HFF-Myc (cell line): ENCODE measurements at regions not wholly inside any gene's neighbourhood (a gene's known extent, or its start where the extent isn't known, plus 50 kb on each side); places are given as distances from the start of the nearest gene placed in this dataset.

Experiments used
- DNase-seq: peaks from one replicate; pipeline ENCODE4 v3.0.0-alpha.2; 2011; ENCODE audit warnings: low read depth; ENCODE audit errors: extremely low read depth
- H3K4me3 ChIP-seq: replicated peaks from 2 replicates; pipeline ENCODE4 v1.5.1; 2011; ENCODE audit warnings: low read depth, mild to moderate bottlenecking, control low read depth, low read length
- CTCF ChIP-seq: IDR thresholded peaks from 2 replicates; pipeline ENCODE4 v1.5.1; 2012; ENCODE audit warnings: mild to moderate bottlenecking, low read depth, low read length, control low read depth; ENCODE audit errors: missing control alignments

DNA sequence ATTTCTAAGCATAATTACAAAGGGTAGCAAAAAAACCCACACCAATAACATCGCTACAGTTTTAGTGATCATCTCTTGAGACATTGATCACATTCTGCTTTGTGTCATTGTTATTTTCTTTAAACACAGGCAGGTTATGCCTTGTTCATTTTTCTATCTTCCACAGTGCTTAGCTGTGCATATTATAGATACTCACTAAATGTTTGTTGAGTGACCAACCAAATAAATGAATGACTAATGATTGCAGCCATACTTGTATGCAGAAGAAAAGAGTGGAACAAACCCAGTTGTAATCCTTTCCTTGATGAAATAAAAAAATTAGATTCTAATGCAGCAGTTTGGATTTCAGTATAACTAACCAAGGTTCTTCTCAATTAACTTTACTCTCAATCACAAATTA lies 81.0 kb upstream of the RASSF8 start:
- TF ChIP-seq CTCF, result no peak
- DNase-seq, result no peak
- no peak overlapping the region for H3K4me3 ChIP-seq

DNA sequence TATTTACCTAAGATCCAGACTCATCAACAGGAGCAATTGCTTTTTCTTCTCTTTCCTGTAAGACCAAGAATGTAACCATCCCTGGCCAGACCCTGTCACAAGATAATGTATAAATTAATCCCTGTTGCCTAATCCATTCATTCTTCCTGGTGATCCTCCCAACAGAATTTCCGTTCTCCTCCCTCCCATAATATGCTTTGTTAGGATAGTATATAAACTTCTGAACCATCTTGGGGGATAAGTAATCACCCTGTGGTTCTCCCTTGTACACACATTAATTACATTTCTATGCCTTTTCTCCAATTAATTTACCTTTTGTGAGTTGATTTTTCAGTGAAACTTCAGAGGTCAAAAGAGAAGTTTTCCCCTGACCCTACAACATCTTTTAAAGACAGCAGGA lies 76.2 kb upstream of the RASSF8 start:
- no peak for DNase-seq
- H3K4me3 ChIP-seq, result no peak overlapping the region
- TF ChIP-seq CTCF, result no peak

DNA sequence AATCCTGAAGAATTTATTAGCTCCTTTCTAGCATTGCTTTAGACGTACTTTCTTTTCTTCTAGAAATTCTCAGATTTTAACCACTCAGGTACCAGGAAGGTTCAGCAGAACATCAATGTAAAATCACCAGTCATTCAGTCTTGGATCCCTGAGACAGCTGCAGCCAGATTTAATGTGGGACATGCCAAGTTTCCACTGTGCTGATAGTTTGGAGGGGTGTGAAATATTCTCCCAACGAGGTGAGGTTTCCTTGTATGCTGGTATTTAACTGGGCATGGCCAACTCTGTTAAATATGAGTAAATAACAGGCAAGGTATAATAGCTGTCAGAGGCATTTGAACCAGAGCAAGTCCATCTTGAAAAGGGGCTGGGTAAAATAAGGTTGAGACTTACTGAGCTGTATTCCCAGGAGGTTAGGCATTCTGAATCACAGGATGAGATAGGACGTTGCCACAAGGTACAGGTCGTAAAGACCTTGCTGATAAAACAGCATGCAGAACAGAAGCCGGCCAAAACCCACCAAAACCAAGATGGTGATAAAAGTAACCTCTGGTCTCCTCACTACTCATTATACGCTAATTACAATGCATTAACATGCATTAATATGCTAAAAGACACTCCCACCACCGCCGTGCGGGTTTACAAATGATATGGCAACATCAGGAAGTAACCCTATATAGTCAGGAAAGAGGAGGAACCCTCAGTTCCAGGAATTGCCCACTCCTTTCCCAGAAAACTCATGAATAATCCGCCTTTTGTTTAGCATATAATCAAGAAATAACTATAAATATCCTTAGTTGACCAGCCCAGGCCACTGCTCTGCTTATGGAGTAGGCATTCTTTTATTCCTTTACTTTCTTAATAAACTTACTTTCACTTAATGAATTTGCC lies 75.2 kb upstream of the RASSF8 start:
- DNase-seq, result no peak
- TF ChIP-seq CTCF, result no peak
- no peak overlapping the region for H3K4me3 ChIP-seq

- no peak for TF ChIP-seq CTCF
- H3K4me3 ChIP-seq, result no peak overlapping the region
- DNase-seq, result no peak
Measured at GRCh38 chr12:25884024-25884919, 74.2 kb upstream of the RASSF8 start.

DNA sequence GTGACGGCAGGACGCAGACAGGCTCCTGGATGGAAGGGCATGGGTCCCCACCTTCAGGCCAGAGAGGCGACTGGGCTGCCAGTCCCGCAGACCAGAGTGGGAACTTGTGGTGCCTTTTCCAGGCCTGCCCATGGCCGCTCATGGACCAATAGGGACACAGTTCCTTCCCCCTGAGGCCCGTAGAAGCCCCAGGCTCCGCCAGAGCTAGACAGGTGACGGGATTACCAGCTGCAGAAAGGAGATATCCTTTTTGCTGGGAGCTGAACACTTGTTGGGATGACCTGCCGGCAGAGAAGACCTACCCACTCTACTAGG lies 73.6 kb upstream of the RASSF8 start:
- TF ChIP-seq CTCF, result no peak
- no peak overlapping the region for H3K4me3 ChIP-seq
- DNase-seq, result no peak

DNA sequence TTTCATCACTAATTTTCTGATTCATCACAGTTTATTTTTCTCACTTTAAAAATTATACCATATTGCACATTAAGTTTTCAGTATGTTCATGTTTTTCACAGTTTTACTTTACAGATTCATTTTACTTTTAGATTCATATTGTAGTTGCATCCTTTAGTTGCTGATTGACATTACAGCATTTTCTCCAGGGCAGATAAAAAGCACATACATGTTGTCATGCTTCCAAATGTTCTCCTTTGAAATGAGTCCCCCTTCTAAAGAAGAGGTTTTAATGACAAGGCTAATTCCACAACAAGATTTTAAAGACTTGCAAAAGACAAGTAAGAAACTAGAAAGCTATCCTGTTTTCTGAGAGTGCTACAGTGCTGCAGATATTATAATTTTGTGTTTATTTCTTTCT lies 72.1 kb upstream of the RASSF8 start:
- TF ChIP-seq CTCF, result no peak
- no peak for DNase-seq

More for the DNA sequence above, 72.1 kb upstream of the RASSF8 start:
- H3K4me3 ChIP-seq, result no peak overlapping the region
